Anterior cingulate cortex (tissue), 58 donors: ENCODE measurements at regions not wholly inside any gene's neighbourhood (a gene's known extent, or its start where the extent isn't known, plus 50 kb on each side); places are given as distances from the start of the nearest gene placed in this dataset.
"Not testable (repeated sequence)": the region's sequence is repeated elsewhere in the genome, so short reads cannot be mapped to it uniquely, and the experiment has no call there.

Source experiments
- DNase-seq, 58 donors: peaks; one replicate each; lab custom pipeline; 2025; lab: John Stamatoyannopoulos, UW

DNA sequence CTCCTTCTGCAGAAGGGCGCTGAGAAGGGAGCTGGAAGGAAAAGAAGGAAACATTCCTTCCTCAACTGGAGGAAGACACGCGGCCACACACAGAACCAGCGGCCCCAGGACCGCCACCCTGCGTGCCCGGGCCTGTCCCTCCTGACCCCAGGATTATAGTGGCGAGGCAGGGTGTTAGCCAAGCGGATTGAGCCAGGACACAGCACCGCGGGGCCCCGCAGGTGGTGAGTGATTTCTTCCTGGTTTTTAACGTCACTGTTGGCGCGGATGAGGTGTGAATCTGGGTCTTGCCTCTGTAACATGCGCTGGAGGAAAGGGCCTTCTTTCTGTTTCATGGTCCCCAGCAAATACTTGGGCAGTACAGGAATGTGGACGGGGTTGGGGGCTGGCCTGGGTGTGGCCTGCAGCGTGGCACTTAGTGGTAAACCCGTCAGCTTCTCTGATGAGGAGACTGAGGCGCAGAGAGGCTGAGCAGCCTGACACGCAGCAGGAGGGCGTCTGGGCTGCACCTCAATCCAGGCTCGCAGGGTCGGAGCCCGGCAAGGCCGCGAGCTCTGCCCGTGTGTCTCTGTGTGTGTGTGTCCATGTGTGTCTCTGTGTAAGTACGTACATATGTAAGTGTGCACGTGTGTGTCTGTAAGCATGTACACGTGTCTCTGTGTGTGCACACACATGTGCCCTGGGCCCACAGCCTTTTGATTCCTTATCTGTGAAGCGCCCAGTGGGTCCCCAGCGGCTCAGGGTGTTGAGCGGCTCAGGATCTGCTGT lies 158.4 kb upstream of the ZNF469 start:
- DNase-seq, result not testable (repeated sequence)

GRCh38 chr16:88225640-88226230 lies 157.0 kb upstream of the ZNF469 start:
- DNase-seq, result not testable (repeated sequence)

GRCh38 chr16:88226302-88226701 lies 156.5 kb upstream of the ZNF469 start:
- DNase-seq, result not testable (repeated sequence)

- DNase-seq, result not testable (repeated sequence)
Observed at GRCh38 chr16:88227026-88227721, 155.6 kb upstream of the ZNF469 start.

DNA sequence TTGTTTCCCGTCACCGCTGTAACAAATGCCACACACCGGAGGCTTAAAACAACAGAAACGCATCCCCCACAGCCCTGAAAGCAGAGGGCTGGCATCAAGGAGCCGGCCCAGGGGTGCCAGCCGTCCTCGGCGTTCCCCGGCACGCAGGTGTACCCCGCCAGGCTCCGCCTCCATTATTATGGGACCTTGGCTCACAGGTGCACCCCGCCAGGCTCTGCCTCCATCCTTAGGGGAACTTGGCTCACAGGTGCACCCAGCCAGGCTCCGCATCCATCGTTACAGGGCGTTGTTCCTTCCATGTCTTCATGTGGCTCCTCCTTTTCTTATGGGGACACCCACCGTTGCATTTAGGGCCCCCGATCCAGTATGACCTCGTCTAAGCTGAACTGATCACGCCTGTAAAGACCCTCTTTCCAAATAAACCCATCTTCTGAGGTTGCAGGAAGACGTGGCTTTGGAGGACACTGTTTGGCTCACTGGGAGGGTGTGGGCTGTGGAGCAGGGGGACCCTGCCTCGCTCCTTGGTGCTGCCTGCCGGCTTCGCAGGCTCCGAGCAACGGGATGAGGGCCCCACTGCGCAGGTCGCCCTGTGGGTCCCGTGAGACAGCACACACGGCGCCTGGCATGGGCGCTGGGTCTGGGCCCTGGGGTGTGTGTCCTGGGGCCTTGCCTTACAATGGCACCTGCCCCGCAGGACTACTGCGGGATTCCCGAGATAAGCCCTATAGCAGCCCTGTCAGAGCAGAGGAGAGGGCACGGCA lies 154.9 kb upstream of the ZNF469 start:
- not testable (repeated sequence) for DNase-seq

GRCh38 chr16:88228751-88229150 lies 154.0 kb upstream of the ZNF469 start:
- not testable (repeated sequence) for DNase-seq

GRCh38 chr16:88229710-88230109 lies 153.0 kb upstream of the ZNF469 start:
- DNase-seq, result not testable (repeated sequence)

DNA sequence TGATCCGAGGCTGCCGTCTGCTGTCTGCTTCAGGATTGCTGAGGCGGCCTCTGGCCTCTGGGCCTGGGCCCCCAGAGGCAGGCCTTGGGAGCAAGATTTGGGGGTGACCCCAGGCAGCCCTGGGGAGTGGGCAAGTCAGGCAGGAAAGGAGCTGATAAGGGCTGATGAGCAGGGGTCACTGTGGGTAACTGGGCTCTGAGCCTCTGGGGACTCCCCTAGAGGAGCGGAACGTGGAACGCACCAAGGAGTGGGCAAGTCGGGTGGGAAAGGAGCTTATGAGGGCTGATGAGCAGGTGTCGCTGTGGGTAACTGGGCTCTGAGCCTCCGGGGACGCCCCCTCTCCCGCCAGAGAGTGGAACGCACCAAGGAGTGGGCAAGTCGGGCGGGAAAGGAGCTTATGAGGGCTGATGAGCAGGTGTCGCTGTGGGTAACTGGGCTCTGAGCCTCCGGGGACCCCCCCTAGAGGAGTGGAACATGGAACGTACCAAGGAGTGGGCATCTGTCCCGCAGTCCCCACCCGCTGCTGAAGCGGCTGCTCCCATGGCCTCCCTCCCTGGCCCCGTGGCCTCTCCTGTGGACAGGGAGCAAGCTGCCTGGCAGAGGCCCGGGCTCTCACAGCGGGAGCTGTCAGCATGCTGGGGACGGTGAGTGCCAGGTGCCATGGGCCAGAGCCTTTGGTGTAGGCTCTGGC lies 152.3 kb upstream of the ZNF469 start:
- DNase-seq, result not testable (repeated sequence)

- not testable (repeated sequence) for DNase-seq
Observed at GRCh38 chr16:88230967-88231615, 151.7 kb upstream of the ZNF469 start.

- not testable (repeated sequence) for DNase-seq
Observed at GRCh38 chr16:88231839-88232238, 150.9 kb upstream of the ZNF469 start.

DNA sequence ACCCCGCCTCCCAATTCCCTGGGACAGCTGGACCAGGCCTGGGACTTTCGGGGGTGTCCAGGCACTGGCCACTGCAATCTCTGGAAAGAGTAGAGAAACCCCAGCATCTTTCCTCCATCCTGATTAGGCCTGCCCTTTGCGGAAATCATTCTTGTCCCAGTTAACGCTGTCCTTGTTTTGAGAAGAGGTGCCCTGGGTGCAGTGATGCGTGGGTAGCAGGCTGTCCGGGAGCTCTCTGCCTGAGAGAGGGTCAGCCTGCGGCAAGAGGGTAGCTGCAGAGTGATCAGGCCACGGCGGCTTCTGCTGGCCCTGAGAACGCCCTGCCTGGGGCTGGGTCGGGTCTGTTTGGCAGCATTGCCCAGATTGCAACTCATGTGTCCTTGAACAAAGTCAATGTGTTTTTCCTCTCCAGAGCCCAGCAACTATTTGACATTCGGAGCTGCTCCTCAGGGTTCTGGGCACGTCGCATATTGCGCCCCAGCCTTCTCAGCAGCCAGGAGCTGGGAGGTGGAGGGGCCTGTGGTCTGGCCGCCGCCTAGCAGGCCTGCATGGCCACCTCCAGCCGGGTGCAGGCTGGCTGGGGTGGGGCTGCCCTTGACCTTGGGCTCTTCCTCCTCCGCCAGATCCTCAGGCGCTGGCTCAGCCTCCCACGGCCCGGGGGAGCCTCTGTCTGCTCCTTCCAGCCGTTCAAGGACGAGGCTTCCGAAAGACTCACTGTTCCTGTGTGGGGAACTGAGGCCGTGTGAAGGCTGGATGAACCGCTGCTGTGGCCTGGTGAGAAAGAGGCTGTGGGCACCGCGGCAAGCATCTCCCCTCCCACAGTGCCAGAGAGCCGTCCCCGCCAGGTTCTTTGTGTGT lies 150.1 kb upstream of the ZNF469 start:
- peak in 2 of 58 donors; percentile 6 to 11 for DNase-seq

- DNase-seq, result not testable (repeated sequence)
Observed at GRCh38 chr16:88233621-88234420, 148.9 kb upstream of the ZNF469 start.

DNA sequence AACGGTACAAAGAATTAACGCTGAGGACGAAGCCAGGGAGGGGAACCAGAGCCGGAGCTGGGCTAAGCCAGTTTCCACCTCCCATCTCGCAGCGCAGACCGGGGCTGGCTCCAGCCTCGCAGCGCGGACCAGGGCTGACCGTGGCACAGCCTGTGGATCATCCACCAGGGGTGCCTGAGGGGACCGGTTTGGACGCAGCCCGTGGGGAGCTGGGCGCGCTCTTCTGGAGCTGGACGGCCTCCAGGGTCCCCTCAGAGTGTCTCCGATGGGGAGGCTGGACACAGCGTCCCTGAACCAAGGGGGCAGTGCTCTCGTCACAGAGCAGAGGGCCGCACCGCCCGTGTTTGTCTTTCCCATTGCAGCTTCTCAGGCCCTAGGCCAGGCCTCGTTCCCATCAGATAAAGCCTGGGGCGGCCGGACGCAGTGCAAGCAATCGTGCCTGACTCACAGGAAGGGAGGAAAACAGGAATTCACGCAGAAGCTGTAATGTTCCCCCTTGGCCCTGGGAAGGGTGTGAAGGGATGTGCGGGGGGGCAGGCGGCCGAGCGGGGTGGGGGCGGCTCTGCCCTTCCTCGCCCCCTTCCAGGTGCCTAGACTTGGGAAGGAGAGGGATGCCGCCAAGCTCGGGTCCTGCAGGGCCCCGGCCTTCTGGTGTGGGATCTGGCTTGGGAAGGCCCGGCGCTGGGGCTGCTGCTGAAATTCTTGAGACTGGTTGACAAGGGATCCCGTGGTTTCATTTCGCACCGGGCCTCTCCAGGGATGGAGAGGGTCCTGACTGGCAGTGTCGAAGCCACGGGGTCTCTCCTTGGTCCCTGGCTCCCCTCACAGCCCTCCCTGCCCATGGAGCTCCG lies 148.1 kb upstream of the ZNF469 start:
- not testable (repeated sequence) for DNase-seq

DNA sequence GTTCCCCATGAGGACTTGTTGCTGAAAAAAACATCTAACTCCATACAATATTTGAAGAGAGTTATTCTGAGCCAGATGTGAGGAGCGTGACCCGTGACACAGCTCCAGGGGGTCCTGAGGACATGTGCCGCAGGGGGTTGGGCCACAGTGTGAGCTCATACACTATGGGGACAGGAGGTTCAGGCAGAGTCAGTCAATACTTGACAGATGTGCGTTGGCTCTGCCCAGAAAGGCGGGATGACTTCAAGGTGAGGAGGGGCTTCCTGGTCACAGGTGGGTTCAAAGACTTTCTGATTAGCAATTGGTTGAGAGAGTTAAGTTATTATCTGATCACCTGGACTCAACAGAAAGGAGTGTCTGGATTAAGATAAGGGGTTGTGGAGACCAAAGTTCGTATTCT lies 147.1 kb upstream of the ZNF469 start:
- DNase-seq, result not testable (repeated sequence)

GRCh38 chr16:88236229-88236628 lies 146.5 kb upstream of the ZNF469 start:
- not testable (repeated sequence) for DNase-seq

GRCh38 chr16:88237314-88237713 lies 145.4 kb upstream of the ZNF469 start:
- not testable (repeated sequence) for DNase-seq
